Vagina (tissue), 2 donors: ENCODE measurements at regions not wholly inside any gene's neighbourhood (a gene's known extent, or its start where the extent isn't known, plus 50 kb on each side); places are given as distances from the start of the nearest gene placed in this dataset.

ENCODE experiments used
- CTCF ChIP-seq, 3 experiments: fragments of 450-650 bp in 2 of 3; fragments of 200-600 bp in 1 of 3; sonication (generic) in 1 of 3; IDR thresholded peaks; one replicate each; pipeline ENCODE4 v1.5.1; 2017 to 2019; ENCODE audit warnings: antibody characterized with exemption in 3 of 3, mild to moderate bottlenecking in 2 of 3, moderate library complexity in 2 of 3
- POLR2A ChIP-seq, 2 donors: fragments of 450-650 bp; IDR thresholded peaks; one replicate each; pipeline ENCODE4 v1.6.1; 2017; ENCODE audit warnings: antibody characterized with exemption in 2 of 2, mild to moderate bottlenecking in 2 of 2, moderate library complexity in 2 of 2
- POLR2AphosphoS5 ChIP-seq, 2 donors: sonication (generic); formaldehyde crosslinking; IDR thresholded peaks; one replicate each; pipeline ENCODE4 v1.9.0; 2017; ENCODE audit warnings: antibody characterized with exemption in 2 of 2, mild to moderate bottlenecking in 2 of 2, low read depth in 1 of 2; ENCODE audit not compliant: insufficient read depth in 1 of 2

- TF ChIP-seq CTCF (IDR thresholded peaks at IDR 0.05) (no peak), POLR2AphosphoS5 (IDR thresholded peaks at IDR 0.05; ENCODE audit: insufficient read depth in 1 of 2, low read depth in 1 of 2) (no peak), POLR2A (IDR thresholded peaks at IDR 0.05) (no peak)
Measured at GRCh38 chr6:170231293-170232185, 59.3 kb downstream of the DLL1 start.
